Activated naive CD4-positive, alpha-beta T cell treated with anti-CD3 and anti-CD28 coated beads for 36 hours (primary cell): ENCODE measurements at regions not wholly inside any gene's neighbourhood (a gene's known extent, or its start where the extent isn't known, plus 50 kb on each side); places are given as distances from the start of the nearest gene placed in this dataset.

Source experiments
- CTCF ChIA-PET: fragments of 350-600 bp; sonication (Branson Sonifier 250); formaldehyde crosslinking; loops from one replicate; lab custom pipeline; 2021; ENCODE audit warnings: antibody characterized with exemption; lab: Charles Lee
- DNase-seq: peaks from one replicate; pipeline ENCODE4 v3.0.0-alpha.2; 2020
- H3K27ac Mint-ChIP-seq: one replicate; pipeline ENCODE4 v1.8.0; 2021; ENCODE audit warnings: mild to moderate bottlenecking, mixed read lengths
- H3K27me3 Mint-ChIP-seq: one replicate; pipeline ENCODE4 v1.8.0; 2021; ENCODE audit warnings: low read depth, mixed read lengths
- H3K36me3 Mint-ChIP-seq: one replicate; pipeline ENCODE4 v1.8.0; 2021; ENCODE audit warnings: low read depth, mixed read lengths
- H3K4me1 Mint-ChIP-seq: one replicate; pipeline ENCODE4 v1.8.0; 2021; ENCODE audit warnings: low read depth, mixed read lengths
- H3K4me3 Mint-ChIP-seq: one replicate; pipeline ENCODE4 v1.8.0; 2021; ENCODE audit warnings: mild to moderate bottlenecking, moderate library complexity, mixed read lengths
- H3K9me3 Mint-ChIP-seq: one replicate; pipeline ENCODE4 v1.8.0; 2021; ENCODE audit warnings: mixed read lengths
- intact Hi-C: fragments of 100-400 bp; cut with micrococcal nuclease; formaldehyde crosslinking; loops from one replicate; pipeline ENCODE4 v1.15.1; 2023

GRCh38 chr11:113531575-113532451, 56.6 kb upstream of the DRD2 start:
- Mint-ChIP-seq H3K4me1 (no peaks in the 10 kb centered on the region), H3K27ac (no peak overlapping the region), H3K36me3 (no peaks in the 10 kb centered on the region), H3K9me3 (no peaks in the 10 kb centered on the region), H3K27me3 (peaks cover 20% of the 10 kb centered on the region), H3K4me3 (no peak overlapping the region)
- DNase-seq: no peak
- CTCF ChIA-PET: interaction anchor here (0.7 to 3.8 kb wide), 8 partner anchors 12 to 227 kb away, joined by 3 to 22 read pairs (median 3); no protein-coding TSS in a partner anchor
- intact Hi-C loops: loop anchor here (1.0 to 5.0 kb wide), 3 partner anchors 227 to 1313 kb away; no protein-coding TSS in a partner anchor

- H3K9me3 Mint-ChIP-seq: no peaks in the 10 kb centered on the region
- no peak overlapping the region for H3K27ac Mint-ChIP-seq
- H3K4me3 Mint-ChIP-seq: no peak overlapping the region
- CTCF ChIA-PET: interaction anchor here (0.7 to 3.8 kb wide), 5 partner anchors 11 to 234 kb away, joined by 3 to 22 read pairs (median 4); no protein-coding TSS in a partner anchor
- DNase-seq: no peak
- no peaks in the 10 kb centered on the region for H3K36me3 Mint-ChIP-seq
- intact Hi-C loops: loop anchor here (5.0 kb wide), 1 partner anchor 266 kb away; no protein-coding TSS in a partner anchor
- no peaks in the 10 kb centered on the region for H3K4me1 Mint-ChIP-seq
- peaks cover 20% of the 10 kb centered on the region for H3K27me3 Mint-ChIP-seq
These were observed 55.9 kb upstream of the DRD2 start for GRCh38 chr11:113531083-113531482.

- H3K27me3 Mint-ChIP-seq: peaks cover 19% of the 10 kb centered on the region
- H3K36me3 Mint-ChIP-seq: no peaks in the 10 kb centered on the region
- CTCF ChIA-PET: no interaction called here
- no peak for DNase-seq
- intact Hi-C loops: loop anchor here (5.0 kb wide), 1 partner anchor 268 kb away; no protein-coding TSS in a partner anchor
- H3K4me1 Mint-ChIP-seq: no peaks in the 10 kb centered on the region
- no peak overlapping the region for H3K27ac Mint-ChIP-seq
- no peaks in the 10 kb centered on the region for H3K9me3 Mint-ChIP-seq
- H3K4me3 Mint-ChIP-seq: no peak overlapping the region
These were observed 54.4 kb upstream of the DRD2 start for GRCh38 chr11:113529606-113530005.

GRCh38 chr11:113528982-113529381, 53.8 kb upstream of the DRD2 start:
- DNase-seq: no peak
- Mint-ChIP-seq H3K9me3 (no peaks in the 10 kb centered on the region), H3K4me3 (no peak overlapping the region), H3K27ac (no peak overlapping the region), H3K4me1 (no peaks in the 10 kb centered on the region), H3K27me3 (peaks cover 17% of the 10 kb centered on the region), H3K36me3 (no peaks in the 10 kb centered on the region)
- CTCF ChIA-PET: no interaction called here
- intact Hi-C loops: no loop called here

GRCh38 chr11:113526521-113526920, 51.3 kb upstream of the DRD2 start:
- H3K36me3 Mint-ChIP-seq: no peaks in the 10 kb centered on the region
- peaks cover 14% of the 10 kb centered on the region for H3K27me3 Mint-ChIP-seq
- intact Hi-C loops: no loop called here
- H3K4me3 Mint-ChIP-seq: no peak overlapping the region
- H3K9me3 Mint-ChIP-seq: no peaks in the 10 kb centered on the region
- DNase-seq: no peak
- no peak overlapping the region for H3K27ac Mint-ChIP-seq
- CTCF ChIA-PET: no interaction called here
- no peaks in the 10 kb centered on the region for H3K4me1 Mint-ChIP-seq
